Hepatocyte (in vitro differentiated cells): ENCODE measurements at regions not wholly inside any gene's neighbourhood (a gene's known extent, or its start where the extent isn't known, plus 50 kb on each side); places are given as distances from the start of the nearest gene placed in this dataset.

Experiments used
- CTCF ChIP-seq: fragments of 200-600 bp; sonication (generic); IDR thresholded peaks from 2 replicates; pipeline ENCODE4 v1.5.1; 2016; ENCODE audit warnings: antibody characterized with exemption, mild to moderate bottlenecking; ENCODE audit not compliant: poor library complexity
- EZH2phosphoT487 ChIP-seq: fragments of 200-600 bp; sonication (generic); IDR thresholded peaks from one replicate; pipeline ENCODE4 v1.6.1; 2018; ENCODE audit warnings: antibody characterized with exemption, mild to moderate bottlenecking, low read depth, moderate library complexity; ENCODE audit not compliant: unreplicated experiment, severe bottlenecking

GRCh38 chr6:120274547-120274946 is 925.0 kb upstream of the MAN1A1 start:
- TF ChIP-seq EZH2phosphoT487: no peak
- TF ChIP-seq CTCF: no peak
